Inferior parietal cortex (tissue), 1 donor: ENCODE measurements at regions not wholly inside any gene's neighbourhood (a gene's known extent, or its start where the extent isn't known, plus 50 kb on each side); places are given as distances from the start of the nearest gene placed in this dataset.

Experiments used
- DNase-seq: peaks from one replicate; pipeline ENCODE4 v3.0.0-alpha.2; 2016; ENCODE audit errors: extremely low spot score

- no peak for DNase-seq
These were observed 357.5 kb upstream of the TMCO5A start for GRCh38 chr15:37576952-37577351.

- DNase-seq, result no peak
These were observed 352.4 kb upstream of the TMCO5A start for GRCh38 chr15:37581866-37582532.

- DNase-seq, result no peak
These were observed 351.6 kb upstream of the TMCO5A start for GRCh38 chr15:37582852-37583251.

- DNase-seq, result no peak
These were observed 348.3 kb upstream of the TMCO5A start for GRCh38 chr15:37586011-37586583.

- DNase-seq, result no peak
These were observed 347.5 kb upstream of the TMCO5A start for GRCh38 chr15:37586976-37587375.

GRCh38 chr15:37594417-37594816, 340.0 kb upstream of the TMCO5A start:
- DNase-seq, result no peak

- no peak for DNase-seq
These were observed 338.9 kb upstream of the TMCO5A start for GRCh38 chr15:37595426-37595970.

- DNase-seq, result no peak
These were observed 335.3 kb upstream of the TMCO5A start for GRCh38 chr15:37599156-37599555.

- DNase-seq, result no peak
These were observed 318.2 kb upstream of the TMCO5A start for GRCh38 chr15:37616215-37616614.

GRCh38 chr15:37618353-37618752, 316.1 kb upstream of the TMCO5A start:
- DNase-seq, result no peak

- DNase-seq, result no peak
These were observed 314.9 kb upstream of the TMCO5A start for GRCh38 chr15:37619358-37620042.

- DNase-seq, result no peak
These were observed 308.9 kb upstream of the TMCO5A start for GRCh38 chr15:37625576-37625975.

GRCh38 chr15:37628507-37628906, 305.9 kb upstream of the TMCO5A start:
- DNase-seq, result no peak

GRCh38 chr15:37636736-37637135, 297.7 kb upstream of the TMCO5A start:
- DNase-seq, result no peak

- DNase-seq, result no peak
These were observed 296.3 kb upstream of the TMCO5A start for GRCh38 chr15:37638116-37638515.

GRCh38 chr15:37638691-37639090, 295.7 kb upstream of the TMCO5A start:
- DNase-seq, result no peak

GRCh38 chr15:37652646-37653417, 281.6 kb upstream of the TMCO5A start:
- DNase-seq, result no peak

GRCh38 chr15:37678124-37678523, 256.3 kb upstream of the TMCO5A start:
- DNase-seq, result no peak

GRCh38 chr15:37679627-37680026, 254.8 kb upstream of the TMCO5A start:
- no peak for DNase-seq

- DNase-seq, result no peak
These were observed 252.1 kb upstream of the TMCO5A start for GRCh38 chr15:37682304-37682703.

- DNase-seq, result no peak
These were observed 242.5 kb upstream of the TMCO5A start for GRCh38 chr15:37691911-37692310.

GRCh38 chr15:37693926-37694325, 240.5 kb upstream of the TMCO5A start:
- no peak for DNase-seq
